GM18951 (cell line): ENCODE measurements at regions not wholly inside any gene's neighbourhood (a gene's known extent, or its start where the extent isn't known, plus 50 kb on each side); places are given as distances from the start of the nearest gene placed in this dataset.

Experiments used
- POLR2A ChIP-seq: IDR thresholded peaks from 4 replicates; pipeline ENCODE4 v1.6.1; 2011; ENCODE audit warnings: mild to moderate bottlenecking; ENCODE audit not compliant: insufficient read length, insufficient read depth; ENCODE audit errors: extremely low read depth
- in situ Hi-C: fragments of 300-500 bp; cut with MboI; formaldehyde crosslinking; loops from one replicate; pipeline ENCODE4 v1.12.0; 2022; ENCODE audit warnings: low sequenced_read_pairs, mixed read lengths, inconsistent platforms; ENCODE audit not compliant: unreplicated experiment

GRCh38 chr4:123345137-123345934 lies 51.3 kb upstream of the SPRY1 start:
- in situ Hi-C loops, result no loop called here
- no peak for TF ChIP-seq POLR2A

- in situ Hi-C loops, result no loop called here
- no peak for TF ChIP-seq POLR2A
Observed at GRCh38 chr4:123345935-123346300, 50.7 kb upstream of the SPRY1 start.

DNA sequence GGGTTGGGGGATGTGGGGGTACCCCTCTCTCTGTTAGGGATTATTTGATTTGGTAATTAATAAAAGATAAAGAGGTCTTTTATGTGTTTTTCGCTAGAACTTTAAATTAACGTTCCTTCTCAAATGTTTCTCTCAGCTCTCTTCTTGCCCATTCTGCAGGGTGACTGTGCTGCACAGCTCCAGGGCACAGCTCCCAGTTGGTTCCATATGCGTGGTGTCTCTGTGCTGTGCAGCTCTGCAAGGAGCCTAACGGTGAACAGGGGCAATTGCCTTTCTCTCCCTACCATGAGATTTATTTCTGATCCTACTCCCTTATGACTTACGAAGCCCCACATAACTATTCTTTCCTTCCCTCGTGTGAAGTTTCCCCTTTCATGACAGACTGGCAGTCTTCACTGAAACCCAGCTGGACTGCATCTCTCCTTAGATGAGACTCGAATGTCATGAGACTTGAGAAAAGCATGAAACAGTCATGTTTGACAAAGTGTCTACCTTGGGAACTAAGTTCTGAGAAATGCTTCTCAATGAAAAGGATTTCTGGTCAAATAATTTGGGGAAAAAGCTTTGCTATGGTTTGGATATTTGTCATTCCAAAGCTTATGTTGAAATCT lies 50.2 kb upstream of the SPRY1 start:
- no peak for TF ChIP-seq POLR2A
- in situ Hi-C loops, result no loop called here
